ENCODE measurements at regions not wholly inside any gene's neighbourhood (a gene's known extent, or its start where the extent isn't known, plus 50 kb on each side); places are given as distances from the start of the nearest gene placed in this dataset.

- SMC1A ChIA-PET (ENCODE audit: uncharacterized antibody, unreplicated experiment): no interaction called here
- ATAC-seq: peak; percentile 45
- POLR2A ChIA-PET: no interaction called here
Observed at GRCh38 chr13:65642996-65643395, 1587.1 kb downstream of the PCDH9 start.

More at GRCh38 chr13:65642996-65643395, 1587.1 kb downstream of the PCDH9 start:
- 13% methylated on average over 4 of the region's 4 CpGs for WGBS (ENCODE audit: insufficient coverage, insufficient replicate concordance, low lambda C conversion rate, missing lambda C conversion rate)
- H3K36me3 ChIP-seq (ENCODE audit: control insufficient read depth in 2 of 2, insufficient read depth in 2 of 2, low read length in 1 of 2): no peaks in the 10 kb centered on the region
- RAD21 ChIA-PET (ENCODE audit: unreplicated experiment): interaction anchor here (0.9 kb wide), 1 partner anchor 1594 kb away, joined by 3 read pairs; no protein-coding TSS in a partner anchor
- no peaks in the 10 kb centered on the region for H4K20me1 ChIP-seq (ENCODE audit: control insufficient read depth, insufficient read depth)
- no peaks in the 10 kb centered on the region for H3K79me2 ChIP-seq (ENCODE audit: control insufficient read depth, insufficient read depth, low read length)
- H3K9me3 ChIP-seq (replicated peaks; ENCODE audit: control insufficient read depth, insufficient read depth, low read length): no peaks in the 10 kb centered on the region
- CTCF ChIA-PET: no interaction called here
- H3K4me2 ChIP-seq (ENCODE audit: control insufficient read depth, insufficient read depth): no peak overlapping the region
- H3K4me1 ChIP-seq (ENCODE audit: control insufficient read depth, insufficient read depth, low read length): no peaks in the 10 kb centered on the region
- H3K27me3 ChIP-seq (replicated peaks in 1 of 2; ENCODE audit: control insufficient read depth in 2 of 2, insufficient read depth in 2 of 2, low read length in 1 of 2): no peaks in the 10 kb centered on the region
- DNase-seq (ENCODE audit: low read depth, low spot score): no peak
- H2AFZ ChIP-seq (ENCODE audit: control insufficient read depth, low read depth, low read length): no peak overlapping the region
- H3K27ac ChIP-seq (ENCODE audit: control insufficient read depth, insufficient read depth): no peak overlapping the region
- intact Hi-C loops (cut with micrococcal nuclease; ENCODE audit: unreplicated experiment) (no loop called here), in situ Hi-C loops (cut with MboI) (no loop called here)
- no peak for TF ChIP-seq ETV6 (conservative IDR thresholded peaks at IDR 0.05 in 1 of 2, IDR thresholded peaks at IDR 0.05 in 1 of 2; ENCODE audit: borderline replicate concordance in 1 of 2, low read depth in 1 of 2)
- no peak for TF ChIP-seq IRF3 (IDR thresholded peaks at IDR 0.05)
- no peak for TF ChIP-seq ELK1 (IDR thresholded peaks at IDR 0.05; ENCODE audit: low read depth, low read length)
- no peak for TF ChIP-seq TCF12 (IDR thresholded peaks at IDR 0.05; ENCODE audit: low read depth, low read length)
- no peak for TF ChIP-seq RUNX3 (IDR thresholded peaks at IDR 0.05; ENCODE audit: low read length)
- no peak for TF ChIP-seq POLR2AphosphoS5 (IDR thresholded peaks at IDR 0.05; ENCODE audit: low read length)
- no peak overlapping the region for H3K9ac ChIP-seq (ENCODE audit: control insufficient read depth, insufficient read depth, low read length)
- BruUV-seq (replicated peaks): no TSS peak
- no peak for FAIRE-seq
- H3K4me3 ChIP-seq: no peak overlapping the region
